T-cell (primary cell): ENCODE measurements at regions not wholly inside any gene's neighbourhood (a gene's known extent, or its start where the extent isn't known, plus 50 kb on each side); places are given as distances from the start of the nearest gene placed in this dataset.

Experiments
- ATAC-seq, 4 experiments: fragments of 200-7000 bp in 3 of 4; fragments of 150-1000 bp in 1 of 4; cut with Tn5 transposase; replicated peaks in 1 of 4; 1 replicate in 3 of 4; 2 replicates in 1 of 4; pipeline ENCODE4 v1.10.0; 2021; ENCODE audit warnings: moderate library complexity in 3 of 4, mild to moderate bottlenecking in 2 of 4, moderate number of reproducible peaks in 1 of 4
- CTCF ChIA-PET, 2 donors: fragments of 300-600 bp; sonication (Branson Sonifier 250); formaldehyde crosslinking; loops; one replicate each; lab custom pipeline; 2022; ENCODE audit warnings: antibody characterized with exemption in 2 of 2; lab: Charles Lee
- POLR2A ChIA-PET, 2 donors: fragments of 300-600 bp; sonication (Branson Sonifier 250); formaldehyde crosslinking; loops; one replicate each; lab custom pipeline; 2022; ENCODE audit warnings: antibody characterized with exemption in 2 of 2; lab: Charles Lee
- DNase-seq, 35 experiments: peaks; one replicate each; pipeline versions ENCODE4 v3.0.0 to v3.0.0-alpha.2; 2013 to 2023
- H3K27ac ChIP-seq: one replicate; pipeline ENCODE4 v1.5.1; 2013; ENCODE audit warnings: low read length
- H3K27me3 ChIP-seq, 2 experiments: replicated peaks in 1 of 2; 1 replicate in 1 of 2; 2 replicates in 1 of 2; pipeline versions ENCODE4 v1.6.1 to v1.7.0; 2013; ENCODE audit warnings: low read length in 1 of 2, mixed read lengths in 1 of 2; ENCODE audit not compliant: control insufficient read depth in 2 of 2, insufficient read depth in 2 of 2; ENCODE audit errors: extremely low read depth in 1 of 2
- H3K36me3 ChIP-seq, 2 donors: 1 replicate in 1 of 2; 2 replicates in 1 of 2; pipeline versions ENCODE4 v1.6.1 to v1.7.0; 2013; ENCODE audit warnings: low read length in 1 of 2; ENCODE audit not compliant: control insufficient read depth in 2 of 2, insufficient read depth in 1 of 2; ENCODE audit errors: extremely low read depth in 1 of 2
- H3K4me1 ChIP-seq, 2 experiments: 1 replicate in 1 of 2; 2 replicates in 1 of 2; pipeline versions ENCODE4 v1.6.1 to v1.7.0; 2013; ENCODE audit warnings: low read length in 2 of 2, mixed read lengths in 1 of 2; ENCODE audit not compliant: insufficient read depth in 2 of 2, control insufficient read depth in 1 of 2; ENCODE audit errors: extremely low read depth in 1 of 2
- H3K4me3 ChIP-seq, 2 donors: 1 replicate in 1 of 2; 2 replicates in 1 of 2; pipeline versions ENCODE4 v1.5.1 to v1.7.0; 2013; ENCODE audit warnings: mild to moderate bottlenecking in 2 of 2, low read length in 1 of 2, moderate library complexity in 1 of 2; ENCODE audit not compliant: control insufficient read depth in 1 of 2; ENCODE audit errors: extremely low read depth in 1 of 2
- H3K9me3 ChIP-seq: 2 replicates; pipeline ENCODE4 v1.7.0; 2013
- H3K27ac Mint-ChIP-seq, 2 donors: one replicate each; pipeline ENCODE4 v1.8.0; 2020 to 2021; ENCODE audit warnings: mild to moderate bottlenecking in 2 of 2, mixed read lengths in 2 of 2
- H3K27me3 Mint-ChIP-seq, 2 donors: one replicate each; pipeline ENCODE4 v1.8.0; 2021 to 2022; ENCODE audit warnings: mixed read lengths in 2 of 2
- H3K36me3 Mint-ChIP-seq: one replicate; pipeline ENCODE4 v1.8.0; 2021; ENCODE audit warnings: mixed read lengths
- H3K4me1 Mint-ChIP-seq, 3 donors: one replicate each; pipeline ENCODE4 v1.8.0; 2020 to 2022; ENCODE audit warnings: mixed read lengths in 3 of 3, mild to moderate bottlenecking in 1 of 3
- H3K4me3 Mint-ChIP-seq, 3 donors: one replicate each; pipeline ENCODE4 v1.8.0; 2020 to 2022; ENCODE audit warnings: mild to moderate bottlenecking in 3 of 3, mixed read lengths in 3 of 3, moderate library complexity in 3 of 3
- H3K9me3 Mint-ChIP-seq, 3 donors: one replicate each; pipeline ENCODE4 v1.8.0; 2020 to 2022; ENCODE audit warnings: mixed read lengths in 3 of 3
- WGBS: methylation state at CpG from one replicate; pipeline ENCODE4 v1.1.5; 2013; ENCODE audit warnings: missing lambda C conversion rate; ENCODE audit not compliant: insufficient coverage; 5-methylcytosine and 5-hydroxymethylcytosine counted together

DNA sequence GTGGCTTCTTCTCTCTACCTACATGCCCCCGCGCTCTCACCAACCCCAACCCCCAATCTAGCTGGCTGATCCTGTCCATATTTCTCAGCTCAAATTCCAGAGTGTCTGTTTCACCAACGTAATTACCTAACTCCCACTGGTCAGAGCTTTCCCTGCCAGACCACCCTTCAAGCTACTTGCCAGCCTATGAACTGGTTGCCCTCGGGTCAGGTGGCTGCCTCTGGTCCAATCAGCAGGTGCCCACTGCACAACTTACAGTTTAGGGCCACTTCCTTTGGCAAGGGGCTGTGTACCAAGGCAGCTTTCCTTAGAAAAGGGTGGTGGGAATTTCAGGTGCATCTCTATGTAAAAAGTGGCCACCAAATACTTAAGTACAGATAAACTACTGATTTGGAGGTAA, 92.2 kb upstream of the SLC30A5 start:
- Histone ChIP-seq H3K27me3 (peaks cover 0 to 3% of the 10 kb centered on the region in 2 experiments), H3K4me3 (no peak overlapping the region), H3K36me3 (no peaks in the 10 kb centered on the region), H3K4me1 (no peaks in the 10 kb centered on the region), H3K9me3 (no peaks in the 10 kb centered on the region), H3K27ac (no peak overlapping the region)
- DNase-seq (no peak), ATAC-seq (no peak)
- Mint-ChIP-seq H3K4me1 (no peaks in the 10 kb centered on the region), H3K36me3 (no peaks in the 10 kb centered on the region), H3K27me3 (peaks cover 21 to 25% of the 10 kb centered on the region in 2 donors), H3K4me3 (no peak overlapping the region), H3K27ac (no peak overlapping the region), H3K9me3 (no peaks in the 10 kb centered on the region)
- 76% methylated on average over 3 of the region's 4 CpGs for WGBS
- POLR2A ChIA-PET: no interaction called here
- CTCF ChIA-PET: interaction anchor here in 1 of 2 donors (0.5 kb wide), 1 partner anchor 10 kb away, joined by 4 read pairs; no protein-coding TSS in a partner anchor

DNA sequence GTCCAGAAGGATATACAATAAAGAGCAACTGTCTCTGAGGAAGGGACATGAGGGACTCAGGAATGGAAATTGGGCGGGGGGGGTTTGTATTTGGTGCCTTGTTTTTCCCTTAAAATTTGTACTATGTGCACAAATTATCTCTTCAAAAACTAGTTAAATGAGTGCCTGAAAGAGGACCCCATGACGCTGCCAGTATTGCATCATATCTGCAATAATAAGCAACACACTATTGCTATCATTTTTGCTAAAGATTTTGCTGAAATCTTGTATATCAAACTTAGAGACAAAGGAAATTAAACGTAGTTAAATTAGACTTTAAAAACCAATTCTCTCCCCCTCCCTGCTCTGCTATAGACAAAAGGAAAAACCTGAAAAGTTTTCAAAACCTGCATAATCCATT, 89.7 kb upstream of the SLC30A5 start:
- Histone ChIP-seq H3K27me3 (no peaks in the 10 kb centered on the region), H3K27ac (no peak overlapping the region), H3K4me1 (no peaks in the 10 kb centered on the region), H3K4me3 (no peak overlapping the region), H3K36me3 (no peaks in the 10 kb centered on the region), H3K9me3 (no peaks in the 10 kb centered on the region)
- WGBS: no CpG with 5 or more reads among the region's 3 CpGs
- no peaks in the 10 kb centered on the region for H3K4me1 Mint-ChIP-seq
- CTCF ChIA-PET: no interaction called here
- H3K27ac Mint-ChIP-seq: no peak overlapping the region
- no peaks in the 10 kb centered on the region for H3K9me3 Mint-ChIP-seq
- H3K36me3 Mint-ChIP-seq: no peaks in the 10 kb centered on the region
- POLR2A ChIA-PET: no interaction called here
- ATAC-seq (no peak), DNase-seq (no peak)
- H3K4me3 Mint-ChIP-seq: no peak overlapping the region
- peaks cover 18 to 27% of the 10 kb centered on the region in 2 donors for H3K27me3 Mint-ChIP-seq

- H3K36me3 Mint-ChIP-seq: no peaks in the 10 kb centered on the region
- no peaks in the 10 kb centered on the region for H3K36me3 ChIP-seq
- H3K4me1 ChIP-seq: no peaks in the 10 kb centered on the region
- ATAC-seq: no peak
- H3K27me3 Mint-ChIP-seq: peaks cover 18 to 27% of the 10 kb centered on the region in 2 donors
- DNase-seq: no peak
- no peak overlapping the region for H3K27ac Mint-ChIP-seq
- ChIA-PET POLR2A (no interaction called here), CTCF (no interaction called here)
- no peaks in the 10 kb centered on the region for H3K27me3 ChIP-seq
- WGBS: 92% methylated on average over 2 of the region's 3 CpGs
- no peaks in the 10 kb centered on the region for H3K9me3 ChIP-seq
- no peak overlapping the region for H3K27ac ChIP-seq
- H3K9me3 Mint-ChIP-seq: no peaks in the 10 kb centered on the region
- no peaks in the 10 kb centered on the region for H3K4me1 Mint-ChIP-seq
- H3K4me3 Mint-ChIP-seq: no peak overlapping the region
- no peak overlapping the region for H3K4me3 ChIP-seq
Observed at GRCh38 chr5:69004676-69005075, 89.1 kb upstream of the SLC30A5 start.

DNA sequence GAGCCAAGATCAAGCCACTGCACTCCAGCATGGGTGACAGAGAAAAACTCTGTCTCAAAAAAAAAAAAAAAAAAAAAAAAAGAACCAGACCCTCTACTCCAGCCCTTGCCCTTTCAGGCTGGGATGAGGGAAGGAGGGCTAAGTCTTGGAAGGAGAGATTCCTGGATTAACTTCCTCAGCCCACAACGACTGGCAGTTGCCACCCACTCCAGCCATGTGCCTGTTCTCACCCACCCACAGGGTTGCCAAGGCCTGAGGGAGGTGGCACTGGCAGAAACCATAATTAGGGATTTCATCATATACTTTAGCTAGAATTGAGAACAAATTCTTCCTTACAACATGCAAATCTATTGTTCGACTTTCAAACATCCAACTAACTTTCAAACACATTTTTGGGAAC, 87.8 kb upstream of the SLC30A5 start:
- CTCF ChIA-PET: interaction anchor here in 1 of 2 donors (0.6 to 0.7 kb wide), 3 partner anchors 13 to 402 kb away, joined by 3 to 11 read pairs (median 9); no protein-coding TSS in a partner anchor
- H3K9me3 Mint-ChIP-seq: no peaks in the 10 kb centered on the region

DNA sequence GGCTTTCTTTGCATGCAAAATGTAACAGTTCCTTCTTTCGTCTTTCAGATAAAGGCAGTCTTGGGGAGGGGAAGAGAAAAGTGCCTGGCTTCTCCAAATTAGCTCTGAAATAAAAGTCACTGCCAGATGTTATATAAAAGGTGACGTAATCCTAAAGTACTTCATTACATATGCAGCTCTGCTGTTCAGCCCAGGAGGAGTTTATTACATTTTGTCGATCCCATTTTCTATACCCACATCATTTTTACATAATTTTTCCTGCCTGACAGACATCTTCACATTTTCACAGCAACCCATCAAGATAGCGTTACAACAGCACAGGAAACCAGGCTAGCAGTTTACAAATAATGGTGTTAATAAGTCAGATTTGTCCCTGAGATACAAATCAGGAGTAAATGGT, 86.7 kb upstream of the SLC30A5 start:
- H3K4me3 Mint-ChIP-seq: no peak overlapping the region
- H3K4me1 Mint-ChIP-seq: no peaks in the 10 kb centered on the region
- no peak overlapping the region for H3K27ac Mint-ChIP-seq
- no peak for ATAC-seq
- Histone ChIP-seq H3K27me3 (no peaks in the 10 kb centered on the region), H3K27ac (no peak overlapping the region), H3K9me3 (no peaks in the 10 kb centered on the region), H3K4me1 (no peaks in the 10 kb centered on the region), H3K4me3 (no peak overlapping the region), H3K36me3 (no peaks in the 10 kb centered on the region)
- whole genome bisulfite sequencing: 83% methylated on average over 2 of the region's 4 CpGs
- peaks cover 20 to 27% of the 10 kb centered on the region in 2 donors for H3K27me3 Mint-ChIP-seq
- DNase-seq: no peak
- H3K36me3 Mint-ChIP-seq: no peaks in the 10 kb centered on the region
- H3K9me3 Mint-ChIP-seq: no peaks in the 10 kb centered on the region
- POLR2A ChIA-PET: no interaction called here
- CTCF ChIA-PET: interaction anchor here in 1 of 2 donors (0.6 to 1.7 kb wide), 4 partner anchors 10 to 1761 kb away, joined by 3 to 8 read pairs (median 5); no protein-coding TSS in a partner anchor

More for the DNA sequence above, 87.8 kb upstream of the SLC30A5 start:
- Mint-ChIP-seq H3K27ac (no peak overlapping the region), H3K4me1 (no peaks in the 10 kb centered on the region), H3K27me3 (peaks cover 20 to 27% of the 10 kb centered on the region in 2 donors), H3K36me3 (no peaks in the 10 kb centered on the region), H3K4me3 (no peak overlapping the region)
- POLR2A ChIA-PET: interaction anchor here in 1 of 2 donors (0.6 kb wide), 1 partner anchor 296 kb away, joined by 4 read pairs; no protein-coding TSS in a partner anchor
- H3K9me3 ChIP-seq: no peaks in the 10 kb centered on the region
- 100% methylated on average over 1 of the region's 2 CpGs for WGBS
- H3K27ac ChIP-seq: no peak overlapping the region
- no peak overlapping the region for H3K4me3 ChIP-seq
- no peaks in the 10 kb centered on the region for H3K36me3 ChIP-seq
- no peaks in the 10 kb centered on the region for H3K4me1 ChIP-seq
- no peak for DNase-seq
- H3K27me3 ChIP-seq: no peaks in the 10 kb centered on the region
- no peak for ATAC-seq

DNA sequence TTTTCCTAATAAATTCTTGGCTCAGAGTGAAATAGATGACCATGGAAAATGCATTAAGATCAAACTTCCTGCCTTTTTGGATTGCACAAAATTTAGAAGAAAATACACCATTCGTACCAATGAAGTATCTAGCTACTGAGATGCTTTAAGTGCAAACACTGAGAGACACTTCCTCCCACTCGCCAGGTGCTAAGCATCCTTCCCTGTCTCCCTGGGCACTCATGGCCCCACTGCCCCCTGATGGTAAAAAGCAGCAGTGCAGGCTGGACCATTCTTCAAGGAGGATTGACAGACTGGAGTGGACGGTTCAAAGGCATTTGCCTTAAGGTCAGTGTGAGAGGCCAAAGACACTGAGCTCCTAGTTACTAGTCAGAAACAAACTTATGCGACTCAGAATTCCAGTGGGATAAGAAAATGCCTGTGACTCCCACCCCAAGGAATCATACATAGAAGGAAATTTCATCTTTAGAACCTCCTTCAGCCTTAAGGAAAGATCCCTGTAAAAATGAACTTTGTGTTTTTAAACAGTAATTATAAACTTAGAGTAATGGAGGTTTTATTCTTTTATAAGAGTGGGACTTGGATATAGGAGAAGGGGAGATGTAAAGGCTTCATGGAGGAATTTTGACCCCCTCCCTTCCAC, 86.0 kb upstream of the SLC30A5 start:
- H3K9me3 ChIP-seq: no peaks in the 10 kb centered on the region
- Mint-ChIP-seq H3K27ac (no peak overlapping the region), H3K27me3 (peaks cover 18 to 27% of the 10 kb centered on the region in 2 donors), H3K36me3 (no peaks in the 10 kb centered on the region), H3K4me3 (no peak overlapping the region), H3K9me3 (no peaks in the 10 kb centered on the region), H3K4me1 (no peaks in the 10 kb centered on the region)
- no peaks in the 10 kb centered on the region for H3K36me3 ChIP-seq
- H3K27ac ChIP-seq: no peak overlapping the region
- CTCF ChIA-PET: interaction anchor here (0.6 to 1.7 kb wide), 5 partner anchors 9 to 1762 kb away, joined by 3 to 8 read pairs (median 3); no protein-coding TSS in a partner anchor
- H3K27me3 ChIP-seq: no peaks in the 10 kb centered on the region
- ATAC-seq: peak; percentile 76 to 86 (median 81)
- WGBS: 10% methylated on average over 3 of the region's 4 CpGs
- no peaks in the 10 kb centered on the region for H3K4me1 ChIP-seq
- POLR2A ChIA-PET: no interaction called here
- peak; percentile 1 to 76 (median 60) for DNase-seq
- H3K4me3 ChIP-seq: no peak overlapping the region
